ENCODE measurements at regions not wholly inside any gene's neighbourhood (a gene's known extent, or its start where the extent isn't known, plus 50 kb on each side); places are given as distances from the start of the nearest gene placed in this dataset.

- TF ChIP-seq CTCF (IDR thresholded peaks at IDR 0.05) (no peak), POLR2A (IDR thresholded peaks at IDR 0.05) (no peak)
Observed at GRCh38 chr11:82403640-82404305, 329.9 kb downstream of the FAM181B start.

Measured in Peyer's patch (tissue), 4 donors.